HepG2 (cell line): ENCODE measurements at regions not wholly inside any gene's neighbourhood (a gene's known extent, or its start where the extent isn't known, plus 50 kb on each side); places are given as distances from the start of the nearest gene placed in this dataset.

ENCODE experiments used
- ATAC-seq: fragments of 200-7000 bp; cut with Tn5 transposase; 3 replicates; pipeline ENCODE4 v1.9.1; 2020; ENCODE audit warnings: mild to moderate bottlenecking, moderate library complexity
- BruUV-seq: library from RNA; stranded (reverse); fragments of 400-500 nt; replicated peaks from 2 replicates; lab custom pipeline; 2021; lab: Mats Ljungman, UMichigan
- CTCF ChIA-PET: fragments of 300-600 bp; formaldehyde crosslinking; extraction: SDS; loops from one replicate; lab custom pipeline; 2021; ENCODE audit warnings: low total read pairs, inconsistent platforms, low intra/inter-chr PET ratio; lab: Yijun Ruan, JAX
- POLR2A ChIA-PET: fragments of 350-600 bp; sonication (Branson Sonifier 250); formaldehyde crosslinking; loops from one replicate; lab custom pipeline; 2020; ENCODE audit warnings: antibody characterized with exemption, inconsistent platforms; lab: Yijun Ruan, JAX
- DNase-seq: peaks from one replicate; pipeline ENCODE4 v3.0.0-alpha.2; 2015; ENCODE audit warnings: low spot score
- FAIRE-seq: peaks from 3 replicates; lab custom pipeline; 2011; peaks lifted over from hg19 to GRCh38; lab: Jason Lieb, UNC
- H2AFZ ChIP-seq: one replicate; pipeline ENCODE4 v1.6.1; 2011; ENCODE audit warnings: low read length, inconsistent platforms
- H3K27ac ChIP-seq: fragments of 300-600 bp; 3 replicates; pipeline ENCODE4 v1.8.0; 2011; ENCODE audit warnings: mixed run types, mild to moderate bottlenecking, mixed read lengths, low read length, inconsistent platforms; ENCODE audit not compliant: insufficient read depth; ENCODE audit errors: extremely low read length
- H3K27me3 ChIP-seq, 2 experiments: fragments of 200-600 bp in 1 of 2; 2 replicates in 1 of 2; 3 replicates in 1 of 2; pipeline versions ENCODE4 v1.6.0 to v1.8.0; 2011; ENCODE audit warnings: low read length in 2 of 2, mild to moderate bottlenecking in 2 of 2, moderate library complexity in 2 of 2, inconsistent platforms in 1 of 2; ENCODE audit not compliant: insufficient read depth in 2 of 2, control insufficient read depth in 1 of 2
- H3K36me3 ChIP-seq, 2 experiments: fragments of 200-600 bp in 1 of 2; replicated peaks in 1 of 2; 2 replicates in 1 of 2; 3 replicates in 1 of 2; pipeline versions ENCODE4 v1.5.1 to v1.8.0; 2011; ENCODE audit warnings: low read length in 2 of 2, inconsistent platforms in 1 of 2; ENCODE audit not compliant: insufficient read depth in 2 of 2, control insufficient read depth in 1 of 2
- H3K4me1 ChIP-seq: 2 replicates; pipeline ENCODE4 v1.5.1; 2012; ENCODE audit warnings: low read length, inconsistent platforms; ENCODE audit not compliant: insufficient read depth
- H3K4me2 ChIP-seq: 2 replicates; pipeline ENCODE4 v1.6.0; 2011; ENCODE audit warnings: low read depth, low read length, inconsistent platforms
- H3K4me3 ChIP-seq, 3 experiments: fragments of 200-600 bp in 1 of 3; sonication (generic), shearing (Covaris generic) in 1 of 3; replicated peaks in 1 of 3; 2 replicates each; pipeline ENCODE4 v1.5.1; 2011 to 2016; ENCODE audit warnings: low read length in 3 of 3, inconsistent platforms in 2 of 3, low read depth in 2 of 3, mild to moderate bottlenecking in 2 of 3, control low read depth in 1 of 3, mixed read lengths in 1 of 3; ENCODE audit not compliant: insufficient read depth in 1 of 3
- H3K79me2 ChIP-seq: one replicate; pipeline ENCODE4 v1.6.1; 2011; ENCODE audit warnings: low read length, inconsistent platforms; ENCODE audit not compliant: insufficient read depth
- H3K9ac ChIP-seq: 2 replicates; pipeline ENCODE4 v1.6.0; 2011; ENCODE audit warnings: mild to moderate bottlenecking, low read depth, low read length, inconsistent platforms; ENCODE audit not compliant: insufficient read depth
- H3K9me3 ChIP-seq: 2 replicates; pipeline ENCODE4 v1.5.1; 2012; ENCODE audit warnings: mild to moderate bottlenecking, low read length
- H4K20me1 ChIP-seq: 2 replicates; pipeline ENCODE4 v1.6.0; 2011; ENCODE audit warnings: inconsistent platforms, mild to moderate bottlenecking, low read length, moderate library complexity; ENCODE audit not compliant: insufficient read depth
- DBP ChIP-seq: sonication (generic); formaldehyde crosslinking; IDR thresholded peaks from 2 replicates; pipeline ENCODE4 v1.4.0; 2020; ENCODE audit warnings: missing genetic modification reagents; ENCODE audit errors: not compliant biosample characterization
- GATAD1 ChIP-seq: IDR thresholded peaks from 2 replicates; pipeline ENCODE4 v1.6.1; 2016; ENCODE audit warnings: missing genetic modification reagents, missing compliant biosample characterization
- KAT8 ChIP-seq: IDR thresholded peaks from 2 replicates; pipeline ENCODE4 v1.6.1; 2016; ENCODE audit warnings: missing genetic modification reagents, missing compliant biosample characterization
- MAX ChIP-seq: IDR thresholded peaks from 2 replicates; pipeline ENCODE4 v1.6.1; 2012; ENCODE audit warnings: inconsistent platforms
- NR2F6 ChIP-seq, 2 experiments: IDR thresholded peaks; 2 replicates each; pipeline ENCODE4 v1.6.1; 2016; ENCODE audit warnings: antibody characterized with exemption in 1 of 2, mild to moderate bottlenecking in 1 of 2
- RERE ChIP-seq: IDR thresholded peaks from 2 replicates; pipeline ENCODE4 v1.6.1; 2016; ENCODE audit warnings: low read depth, missing genetic modification reagents, missing compliant biosample characterization
- SMAD3 ChIP-seq: sonication (generic); formaldehyde crosslinking; IDR thresholded peaks from 2 replicates; pipeline ENCODE4 v1.4.0; 2020; ENCODE audit warnings: missing genetic modification reagents
- TRAFD1 ChIP-seq: sonication (generic); formaldehyde crosslinking; IDR thresholded peaks from 2 replicates; pipeline ENCODE4 v1.5.1; 2020; ENCODE audit warnings: missing genetic modification reagents, mild to moderate bottlenecking, borderline replicate concordance
- U2AF2 ChIP-seq: fragments of 200-400 bp; formaldehyde crosslinking; IDR thresholded peaks from 2 replicates; pipeline ENCODE4 v1.6.1; 2017; ENCODE audit warnings: low read depth, mild to moderate bottlenecking, low read length
- ZNF672 ChIP-seq: sonication (generic); formaldehyde crosslinking; IDR thresholded peaks from 2 replicates; pipeline ENCODE4 v1.8.1; 2022; ENCODE audit warnings: missing genetic modification reagents
- ZNF710 ChIP-seq: sonication (generic); formaldehyde crosslinking; IDR thresholded peaks from 2 replicates; pipeline ENCODE4 v1.5.0; 2020; ENCODE audit warnings: mild to moderate bottlenecking, missing genetic modification reagents, borderline replicate concordance
- ZNF790 ChIP-seq: sonication (generic); formaldehyde crosslinking; IDR thresholded peaks from 2 replicates; pipeline ENCODE4 v1.8.0; 2022; ENCODE audit warnings: missing genetic modification reagents, mild to moderate bottlenecking, borderline replicate concordance
- ZSCAN31 ChIP-seq: sonication (generic); formaldehyde crosslinking; IDR thresholded peaks from 2 replicates; pipeline ENCODE4 v1.5.0; 2020; ENCODE audit warnings: low read depth, mild to moderate bottlenecking, missing genetic modification reagents
- in situ Hi-C: cut with HindIII; loops from 2 replicates; pipeline ENCODE4 v1.10.0; 2017; ENCODE audit warnings: low pct_unique_long_range_greater_than_20kb; ENCODE audit not compliant: extremely low pct_ligation_motif_present
- intact Hi-C: fragments of 100-400 bp; cut with micrococcal nuclease; formaldehyde crosslinking; loops from one replicate; pipeline ENCODE4 v1.10.0; 2022; ENCODE audit not compliant: unreplicated experiment

DNA sequence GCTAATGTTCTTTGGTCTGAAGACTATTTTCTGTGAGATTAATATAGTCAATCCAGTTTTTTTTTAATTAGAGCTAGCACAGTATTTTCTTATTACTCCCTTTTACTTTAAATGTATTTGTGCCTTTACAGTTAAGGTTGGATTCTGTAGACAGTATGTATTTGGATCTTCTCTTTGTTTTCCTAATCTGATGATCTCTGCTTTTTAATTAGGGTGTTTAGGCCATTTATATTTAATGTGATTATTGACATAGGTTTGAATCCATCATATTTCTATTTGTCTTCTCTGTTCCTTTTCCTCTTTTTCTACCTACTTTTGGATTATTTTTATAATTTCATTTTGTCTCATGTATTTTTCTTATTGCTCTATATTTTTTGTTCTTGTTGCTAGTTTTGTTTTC, 437.7 kb downstream of the CPS1 start (continued):
- no peak for TF ChIP-seq KAT8 (CRISPR knock-in tag)

GRCh38 chr2:210997373-210997772, 441.0 kb downstream of the CPS1 start:
- no peaks in the 10 kb centered on the region for H4K20me1 ChIP-seq
- H3K36me3 ChIP-seq: no peaks in the 10 kb centered on the region
- H3K79me2 ChIP-seq: no peaks in the 10 kb centered on the region
- no peak overlapping the region for H3K27ac ChIP-seq
- ChIA-PET POLR2A (no interaction called here), CTCF (no interaction called here)
- DNase-seq: no peak
- no peak overlapping the region for H3K9ac ChIP-seq
- H3K4me1 ChIP-seq: no peaks in the 10 kb centered on the region
- intact Hi-C loops (no loop called here), in situ Hi-C loops (no loop called here)
- BruUV-seq: no TSS peak
- no peak overlapping the region for H2AFZ ChIP-seq
- H3K4me2 ChIP-seq: no peak overlapping the region
- no peak overlapping the region for H3K4me3 ChIP-seq
- no peaks in the 10 kb centered on the region for H3K9me3 ChIP-seq
- no peak for FAIRE-seq
- ATAC-seq: no peak
- no peaks in the 10 kb centered on the region for H3K27me3 ChIP-seq
- TF ChIP-seq NR2F6 (IDR thresholded peaks at IDR 0.05) (no peak), NR2F6 (CRISPR knock-in tag; IDR thresholded peaks at IDR 0.05) (no peak), DBP (CRISPR knock-in tag) (no peak), TRAFD1 (CRISPR knock-in tag) (no peak), RERE (CRISPR knock-in tag) (no peak), ZNF710 (no peak), U2AF2 (no peak), ZNF790 (CRISPR knock-in tag) (no peak), ZSCAN31 (CRISPR knock-in tag) (no peak), SMAD3 (CRISPR knock-in tag) (no peak), GATAD1 (CRISPR knock-in tag) (no peak), MAX (no peak), ZNF672 (CRISPR knock-in tag) (no peak)
